HG03103 (cell line): ENCODE measurements at regions not wholly inside any gene's neighbourhood (a gene's known extent, or its start where the extent isn't known, plus 50 kb on each side); places are given as distances from the start of the nearest gene placed in this dataset.

Experiments
- ATAC-seq: cut with Tn5 transposase; IDR thresholded peaks from one replicate; pipeline ENCODE4 v1.9.1; 2021; ENCODE audit warnings: low read depth; ENCODE audit not compliant: unreplicated experiment

DNA sequence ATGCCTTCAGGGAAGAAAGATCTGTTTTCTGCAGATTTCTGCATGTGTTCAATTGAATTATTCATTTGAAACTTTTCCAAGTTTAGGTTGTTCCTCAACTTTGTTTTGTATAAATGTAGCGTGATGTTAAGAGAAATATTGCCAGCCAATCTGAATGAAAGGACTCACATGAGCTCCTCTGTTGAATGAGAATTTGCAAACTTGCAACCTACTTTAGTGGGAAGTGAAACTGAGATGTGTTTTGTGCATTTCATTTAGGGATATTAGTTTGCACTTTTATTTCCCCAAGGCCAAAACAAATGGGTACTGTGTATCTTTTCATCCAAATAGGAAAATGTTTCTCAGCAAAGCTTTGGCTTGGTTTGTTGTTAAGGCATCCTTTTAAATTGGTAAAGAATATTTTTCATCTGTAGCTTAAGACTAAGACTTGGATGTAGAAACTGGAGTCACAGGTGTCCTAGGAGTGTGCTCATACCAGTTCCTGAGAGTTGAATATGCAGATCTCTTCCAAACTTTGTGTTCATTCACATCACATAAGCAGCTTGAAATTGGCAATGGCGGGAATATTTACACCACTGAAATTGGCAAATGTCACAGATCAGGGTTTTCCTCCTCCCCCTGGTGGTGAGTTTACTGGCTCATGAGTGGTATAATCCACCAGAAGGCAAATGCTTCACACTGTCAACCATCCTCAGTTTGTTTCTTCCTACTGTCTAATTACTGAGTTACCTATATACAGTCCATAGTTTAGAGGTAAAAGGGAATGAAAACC is 193.6 kb upstream of the BANK1 start:
- ATAC-seq: peak; percentile 57

DNA sequence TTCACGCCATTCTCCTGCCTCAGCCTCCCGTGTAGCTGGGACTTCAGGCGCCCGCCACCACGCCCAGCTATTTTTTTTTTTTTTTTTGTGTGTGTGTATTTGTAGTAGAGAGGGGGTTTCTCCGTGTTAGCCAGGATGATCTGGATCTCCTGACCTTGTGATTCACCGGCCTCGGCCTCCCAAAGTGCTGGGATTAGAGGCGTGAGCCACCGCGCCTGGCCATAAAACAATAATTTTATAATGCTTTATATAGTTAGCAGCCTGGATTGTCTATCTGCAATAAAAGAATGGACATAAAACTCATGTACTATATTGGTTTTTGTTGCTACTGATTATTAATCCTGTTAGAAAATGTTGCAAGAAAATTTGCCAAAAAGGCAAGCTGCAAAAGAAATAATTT is 195.9 kb upstream of the BANK1 start:
- no peak for ATAC-seq

DNA sequence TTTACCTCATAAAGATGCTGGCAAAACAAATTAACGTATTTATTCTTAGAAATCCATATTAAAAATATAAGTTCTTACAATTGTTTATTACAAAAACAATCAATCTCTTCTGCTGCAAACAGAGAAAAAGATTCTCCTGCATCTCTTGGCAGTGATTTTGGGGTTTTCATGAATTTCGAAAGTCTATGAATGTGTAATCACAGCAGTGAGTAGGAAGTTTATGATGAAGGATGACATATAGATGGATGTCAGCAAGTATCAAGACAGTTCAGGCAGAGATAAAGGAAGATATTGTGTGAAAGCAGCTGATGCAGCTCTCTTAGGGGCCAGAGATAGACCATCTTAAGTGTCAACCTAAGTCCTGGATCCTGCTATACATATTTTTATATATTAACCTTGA is 196.9 kb upstream of the BANK1 start:
- no peak for ATAC-seq

DNA sequence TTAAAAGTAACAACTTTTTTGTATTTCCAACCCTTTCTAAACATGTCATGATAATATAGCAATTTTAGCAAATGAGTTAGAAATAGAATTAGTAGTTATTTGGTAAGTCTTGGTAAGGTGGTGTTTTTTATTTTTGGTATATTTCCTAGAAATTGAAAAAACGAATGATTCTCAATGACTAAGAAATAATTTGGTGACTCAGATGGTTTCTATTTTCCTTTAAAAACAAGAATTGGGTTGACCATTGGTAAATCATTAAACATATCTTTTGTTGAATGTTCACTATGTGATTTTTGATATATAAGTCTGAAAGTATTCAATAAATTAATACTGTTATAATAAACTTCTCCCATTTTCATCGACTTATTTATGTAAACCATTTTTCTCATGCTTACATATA is 206.2 kb upstream of the BANK1 start:
- no peak for ATAC-seq

DNA sequence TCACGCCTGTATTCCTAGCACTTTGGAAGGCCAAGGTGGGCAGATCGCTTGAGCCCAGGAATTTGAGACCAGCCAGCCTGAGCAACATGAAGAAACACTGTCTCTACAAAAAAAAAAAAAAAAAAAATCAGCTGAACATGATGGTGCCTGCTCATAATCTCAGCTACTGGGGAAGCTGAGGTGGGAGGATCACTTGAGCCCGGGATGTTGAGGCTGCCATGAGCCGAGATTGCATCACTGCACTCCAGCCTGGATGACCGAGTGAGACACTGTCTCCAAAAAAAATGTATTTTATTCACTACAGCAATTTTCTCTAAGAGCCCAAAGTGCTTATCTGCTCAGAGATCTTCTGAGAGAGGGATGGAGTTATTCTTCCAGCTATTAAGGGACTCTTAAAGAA is 215.8 kb upstream of the PPP3CA start:
- no peak for ATAC-seq

DNA sequence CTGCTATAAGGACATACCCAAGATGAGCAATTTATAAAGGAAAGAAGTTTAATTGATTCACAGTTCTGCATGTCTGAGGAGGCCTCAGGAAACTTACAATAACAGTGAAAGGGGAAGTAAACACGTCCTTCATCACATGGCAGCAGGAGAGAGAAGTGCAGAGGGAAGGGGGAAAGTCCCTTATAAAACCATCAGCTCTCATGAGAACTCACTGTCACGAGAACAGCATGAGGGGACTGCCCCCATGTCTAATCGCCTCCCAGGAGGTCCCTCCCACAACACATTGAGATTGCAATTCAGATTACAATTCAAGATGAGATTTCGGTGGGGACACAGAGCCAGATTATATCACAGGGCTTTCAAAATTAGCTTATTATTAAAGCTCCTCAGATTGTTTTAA is 209.5 kb upstream of the PPP3CA start:
- no peak for ATAC-seq

DNA sequence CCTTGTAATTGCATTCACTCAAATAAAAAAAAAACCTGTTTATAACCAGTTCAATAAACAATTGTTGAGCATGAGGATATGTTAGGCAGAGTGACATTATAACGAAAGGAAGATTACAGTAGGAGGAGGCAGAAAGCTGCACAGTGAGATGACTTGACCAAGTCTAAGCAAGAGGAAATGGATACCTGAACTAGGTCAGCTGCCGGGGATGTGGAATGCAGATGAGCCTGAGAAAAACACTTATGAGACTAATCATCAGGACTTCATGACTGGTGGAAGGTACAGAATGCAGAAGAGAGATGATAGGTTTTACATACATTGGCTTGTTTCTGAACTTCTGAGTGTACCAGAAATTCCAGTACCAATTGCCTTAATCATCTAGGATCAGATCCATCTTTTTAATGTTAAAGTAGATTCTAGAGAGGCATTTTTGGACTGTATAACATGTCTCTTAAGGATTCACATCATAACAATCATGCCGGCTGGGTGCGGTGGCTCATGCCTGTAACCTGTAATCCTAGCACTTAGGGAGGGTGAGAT is 208.1 kb upstream of the PPP3CA start:
- ATAC-seq: no peak

DNA sequence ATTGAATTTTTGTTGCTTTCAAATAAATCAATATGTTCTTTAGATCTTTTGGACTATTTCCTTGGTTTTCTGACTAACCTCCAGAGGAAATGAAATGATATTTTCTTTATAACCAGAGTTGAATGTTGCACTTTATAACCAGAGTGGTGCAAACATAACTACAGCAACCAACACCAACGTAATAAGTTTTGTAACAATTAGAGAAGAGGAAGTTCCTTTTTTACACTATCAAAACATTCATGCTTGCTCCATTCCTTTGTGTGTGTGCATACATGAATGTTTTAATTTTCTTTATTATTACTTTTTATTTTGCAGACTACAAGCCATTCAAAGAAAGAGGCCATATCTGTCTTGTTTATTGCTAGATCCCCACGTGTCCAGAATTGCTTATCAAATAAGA is 193.0 kb upstream of the PPP3CA start:
- ATAC-seq: no peak

DNA sequence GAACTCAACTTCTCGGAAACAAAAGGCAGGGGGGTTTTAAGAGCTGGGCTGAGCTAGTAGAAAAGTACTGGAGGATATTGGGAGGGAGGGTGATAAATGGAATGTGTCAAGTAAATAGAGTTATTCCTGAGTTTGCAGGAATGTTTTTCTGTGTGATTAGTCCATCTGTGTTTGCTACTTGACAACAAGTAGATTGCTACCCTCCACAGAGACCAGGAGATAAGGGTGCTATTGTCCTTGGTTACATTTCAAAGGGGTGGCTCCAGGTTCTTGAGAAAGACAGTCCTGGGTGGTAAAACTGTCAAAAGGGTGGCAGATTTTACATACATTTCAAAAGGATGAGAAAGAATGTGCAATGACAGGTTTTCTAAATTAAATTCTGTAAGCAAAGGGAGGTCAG is 181.2 kb upstream of the PPP3CA start:
- ATAC-seq: no peak

DNA sequence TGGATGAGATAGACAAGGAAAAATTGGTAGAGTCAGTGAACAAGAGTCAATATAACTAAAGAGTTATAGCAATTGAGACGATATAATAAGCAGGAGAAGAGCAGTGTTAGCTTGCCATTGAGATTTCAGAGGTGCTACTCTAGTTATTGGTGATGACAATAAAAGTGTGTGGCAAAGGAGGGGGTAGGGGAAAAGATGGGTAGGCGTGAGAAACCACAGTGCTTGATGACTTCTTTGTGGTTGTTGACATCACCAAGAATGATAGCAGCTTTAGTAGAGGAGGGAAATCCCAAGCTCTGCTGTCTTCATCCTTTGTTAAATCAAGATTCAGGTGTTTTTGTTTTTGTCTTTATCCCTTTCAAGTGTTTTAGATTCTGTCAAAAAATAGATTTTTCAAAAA is 179.9 kb upstream of the PPP3CA start:
- ATAC-seq: peak; percentile 81

DNA sequence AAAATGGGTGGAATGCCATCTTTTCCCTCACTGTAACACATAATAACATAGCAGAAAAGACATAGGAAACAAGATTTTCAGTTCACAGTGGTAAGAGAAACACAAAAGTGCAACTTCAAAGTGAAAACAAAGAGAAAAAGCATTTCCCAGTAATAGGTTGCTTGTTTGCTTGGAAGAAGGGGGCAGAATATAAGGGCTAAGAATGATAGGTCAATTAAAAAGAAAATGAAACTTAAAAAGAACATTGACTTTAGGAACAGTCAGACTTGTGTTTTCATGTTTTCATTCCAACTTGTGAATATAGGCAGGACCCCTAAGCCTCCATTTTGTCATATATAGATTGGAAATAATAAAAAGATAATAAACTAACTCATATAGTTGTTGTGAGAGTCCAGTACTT is 168.2 kb upstream of the PPP3CA start:
- ATAC-seq: no peak

DNA sequence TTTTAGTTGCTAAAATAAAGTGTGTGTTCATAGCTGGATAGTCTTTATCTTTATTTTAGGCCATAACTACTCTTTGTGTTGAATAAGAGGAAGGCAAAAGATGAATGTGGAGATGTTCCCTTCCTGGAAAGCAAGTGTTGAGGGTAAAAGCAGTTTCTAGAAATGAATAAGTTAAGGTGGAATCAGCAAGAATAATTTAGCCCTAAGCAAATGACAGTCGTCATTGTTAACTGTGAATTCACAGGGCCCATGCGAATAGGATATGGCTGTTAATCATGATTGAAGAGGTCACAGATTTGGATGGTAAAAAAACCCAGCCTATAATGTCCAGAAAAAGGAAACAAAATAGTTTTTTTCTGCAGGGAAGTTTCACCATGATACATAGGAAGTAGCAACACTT is 167.8 kb upstream of the PPP3CA start:
- ATAC-seq: no peak

DNA sequence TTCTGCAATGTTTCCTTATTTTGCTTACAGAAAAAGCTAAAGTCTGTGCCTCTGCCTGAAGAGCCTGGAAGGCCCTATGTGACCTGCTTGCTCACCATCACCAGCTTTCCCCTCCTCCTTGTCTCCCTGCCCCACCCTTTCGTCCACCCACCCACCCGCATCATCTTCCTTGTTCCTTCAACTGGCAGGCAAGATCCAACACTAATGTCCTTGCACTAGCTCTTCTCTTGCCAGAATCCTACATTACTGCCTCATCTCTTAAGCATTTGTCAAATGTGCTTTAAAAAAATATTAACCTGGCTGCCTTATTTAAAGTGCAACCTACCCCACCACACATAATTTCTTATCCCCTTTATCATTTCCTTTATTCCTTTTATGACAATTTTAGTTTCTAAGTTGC is 165.1 kb upstream of the PPP3CA start:
- ATAC-seq: no peak

DNA sequence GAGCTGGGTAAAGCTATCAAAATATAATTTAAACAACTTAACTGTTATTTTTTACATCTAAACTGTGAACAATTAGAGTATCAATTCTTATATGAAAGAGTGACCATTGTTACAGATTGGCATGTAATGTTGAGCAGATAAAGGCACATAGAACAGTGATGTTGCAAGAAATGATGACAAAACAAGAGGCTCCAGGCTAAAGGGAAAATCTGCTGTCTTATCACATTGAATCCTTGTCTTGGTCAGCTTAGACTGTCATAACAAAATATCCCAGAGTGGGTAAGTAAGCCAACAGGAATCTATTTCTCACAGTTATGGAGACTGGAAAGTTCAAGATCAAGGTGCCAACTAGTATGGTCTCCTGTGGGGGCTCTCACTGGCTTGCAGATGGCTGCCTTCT is 154.1 kb upstream of the PPP3CA start:
- ATAC-seq: no peak

DNA sequence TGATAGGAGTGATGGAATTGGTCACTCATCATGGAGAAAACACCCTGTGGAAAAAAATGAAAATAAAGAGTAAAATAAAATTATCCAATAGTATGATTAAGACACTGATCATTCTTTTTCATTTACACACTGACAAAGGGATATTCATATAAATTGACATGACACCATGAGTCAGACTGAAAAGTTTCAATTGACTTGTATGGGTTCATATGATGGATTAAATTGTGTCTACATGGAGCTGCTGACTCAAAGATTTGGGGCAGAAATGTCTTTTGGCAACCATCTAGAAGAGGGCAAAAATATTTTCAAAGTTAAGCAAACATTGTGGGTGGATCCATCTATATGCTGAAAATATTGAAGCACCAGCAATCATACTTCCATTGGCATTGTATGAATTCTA is 153.4 kb upstream of the PPP3CA start:
- no peak for ATAC-seq

DNA sequence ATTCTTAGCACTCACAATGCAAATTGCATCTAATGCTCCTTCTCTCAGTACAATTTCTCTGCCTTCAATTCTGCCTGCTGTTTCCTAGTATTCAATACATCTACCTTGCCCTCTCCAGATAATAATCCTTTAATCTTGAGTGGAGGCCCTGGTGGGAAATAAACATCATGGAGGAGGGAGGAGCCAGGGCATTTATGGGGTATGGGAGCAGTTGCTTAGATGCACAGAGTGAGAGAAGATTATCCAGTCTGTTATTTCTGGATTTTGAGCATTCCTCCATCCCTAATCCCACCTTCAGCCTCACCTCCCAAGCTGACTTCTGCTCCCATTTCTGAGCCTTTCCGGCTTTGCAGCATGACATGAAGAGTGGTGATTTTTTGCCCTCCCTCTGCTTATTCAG is 127.9 kb upstream of the PPP3CA start:
- no peak for ATAC-seq

DNA sequence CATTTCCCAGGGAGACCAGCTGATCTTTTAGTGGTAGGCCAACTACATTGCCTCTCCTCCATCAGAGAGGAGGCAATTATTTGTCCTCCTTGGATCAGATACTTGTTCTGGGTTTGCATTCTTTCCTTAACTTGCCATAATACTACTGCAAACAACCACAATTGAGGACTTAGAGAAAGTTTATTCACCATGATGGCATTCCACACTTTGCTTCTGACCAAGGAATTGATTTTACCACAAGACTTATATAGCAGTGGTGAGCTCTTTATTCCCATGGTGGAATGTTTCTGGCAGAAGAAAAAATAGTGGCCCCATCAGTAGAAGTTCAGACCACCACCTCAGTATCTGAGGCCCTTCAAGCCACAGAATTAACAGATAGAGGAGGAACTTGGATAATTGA is 123.9 kb upstream of the PPP3CA start:
- no peak for ATAC-seq

DNA sequence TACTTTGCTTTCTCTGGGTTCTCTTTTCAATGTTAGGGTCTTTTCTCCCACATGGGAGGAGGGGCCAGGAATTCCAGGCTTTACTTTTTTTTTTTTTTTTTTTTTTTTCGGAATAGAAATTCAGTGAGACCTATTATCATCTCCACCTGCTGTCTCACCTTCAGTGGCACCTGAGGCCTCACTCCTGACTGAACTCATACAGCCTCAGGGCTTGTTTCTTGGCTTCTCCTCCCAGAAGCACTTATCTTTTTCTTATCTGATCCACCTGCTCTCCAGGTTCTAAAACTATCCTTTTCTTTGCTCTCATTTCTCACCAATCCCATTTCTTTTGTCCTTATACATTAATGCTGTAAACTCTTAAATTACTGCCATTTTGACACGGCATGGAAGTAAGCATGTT is 117.3 kb upstream of the PPP3CA start:
- no peak for ATAC-seq

DNA sequence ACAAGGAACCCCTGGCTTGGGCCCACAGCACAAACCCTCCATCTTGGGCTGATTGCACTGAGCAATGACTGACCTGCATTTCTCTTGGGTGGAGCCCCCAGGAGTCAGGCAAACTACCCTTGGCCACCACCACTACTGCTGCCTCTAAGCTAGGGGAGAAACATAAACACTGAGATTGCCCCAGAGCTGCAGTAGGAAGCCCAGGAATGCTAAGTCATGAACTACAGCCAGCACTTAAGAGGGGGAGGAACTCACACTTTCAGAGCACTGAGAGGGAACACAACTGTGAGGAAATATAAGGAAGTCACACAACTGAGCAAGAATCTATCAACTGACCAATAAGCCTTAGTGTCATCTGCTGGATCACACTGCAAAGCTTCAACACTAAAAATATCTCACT is 111.6 kb upstream of the PPP3CA start:
- ATAC-seq: no peak

DNA sequence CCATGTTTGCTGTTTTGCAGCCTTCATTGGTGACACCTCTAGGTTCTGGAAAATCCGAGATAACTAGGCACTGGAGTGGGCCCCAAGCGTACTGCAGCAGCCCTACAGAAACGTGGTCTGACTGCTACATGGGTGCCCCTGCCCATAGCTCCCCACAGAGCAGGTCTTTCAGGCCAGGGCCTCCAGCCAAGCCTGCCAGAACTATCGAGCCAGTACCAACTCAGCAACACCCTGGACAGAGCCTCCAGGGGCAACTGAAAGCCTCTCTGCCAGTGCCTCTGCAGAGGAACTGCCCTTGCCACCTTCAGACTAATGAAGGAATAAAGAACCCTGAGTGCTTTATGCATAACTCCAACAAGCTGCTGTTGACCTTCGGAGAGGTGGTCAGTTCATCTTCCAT is 111.1 kb upstream of the PPP3CA start:
- ATAC-seq: no peak

DNA sequence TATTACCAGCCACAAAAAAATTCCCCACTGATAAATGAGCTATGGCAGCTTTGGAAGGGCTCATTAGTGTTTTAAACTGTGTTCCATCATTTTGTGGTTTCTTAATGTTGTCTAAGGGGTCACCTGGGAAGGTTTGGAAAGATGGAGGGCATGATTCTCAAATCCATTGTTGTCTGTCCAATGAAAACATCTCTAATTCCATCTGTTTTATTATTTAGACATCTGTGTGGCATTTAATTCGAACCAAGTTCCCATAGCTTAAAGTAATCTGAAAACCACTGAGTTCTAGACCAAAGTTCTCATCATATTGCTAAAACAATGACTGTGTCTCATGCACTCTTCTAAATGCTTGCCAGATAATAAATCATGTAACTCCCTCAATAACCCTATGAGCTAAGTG is 103.8 kb upstream of the PPP3CA start:
- no peak for ATAC-seq

DNA sequence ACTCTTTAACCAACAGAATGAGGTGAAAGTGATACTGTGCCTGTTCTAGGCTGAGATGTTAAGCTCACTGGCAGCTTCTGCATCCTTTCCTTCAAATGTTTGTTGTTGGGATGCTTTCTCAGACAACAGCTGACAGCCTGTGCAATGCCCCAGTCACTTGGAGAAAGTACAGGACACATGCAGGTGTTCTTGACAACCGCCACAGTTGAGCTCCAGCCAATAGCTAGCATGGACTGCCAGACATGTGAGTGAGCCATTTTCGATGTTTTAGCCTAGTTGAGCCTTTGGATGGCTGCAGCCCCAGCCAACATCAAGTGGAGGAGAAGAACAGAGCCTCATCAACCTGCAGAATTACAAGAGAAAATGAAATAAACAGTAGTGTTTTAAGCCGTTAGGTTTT is 94.1 kb upstream of the PPP3CA start:
- no peak for ATAC-seq

DNA sequence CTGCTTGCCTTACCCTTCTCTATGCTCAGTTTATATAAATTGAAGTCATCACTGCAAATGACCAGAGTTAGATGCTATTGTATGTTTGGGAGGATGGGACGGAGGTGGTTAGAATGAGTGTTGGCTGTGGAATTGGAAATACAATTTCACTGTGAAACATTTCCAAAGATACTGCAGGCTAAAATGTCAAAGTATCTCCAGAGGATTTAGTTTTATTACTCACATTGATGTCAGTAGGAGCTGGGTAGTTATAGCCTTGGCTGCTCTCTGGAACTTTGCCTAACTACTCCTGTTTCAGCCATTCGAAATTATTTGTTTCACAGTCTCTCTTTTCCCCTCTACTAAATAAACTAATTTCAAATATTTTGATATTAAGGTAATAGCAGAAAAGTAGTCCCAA is 92.6 kb upstream of the PPP3CA start:
- no peak for ATAC-seq
